PC-3 (cell line): ENCODE measurements at regions not wholly inside any gene's neighbourhood (a gene's known extent, or its start where the extent isn't known, plus 50 kb on each side); places are given as distances from the start of the nearest gene placed in this dataset.
"Not testable (repeated sequence)": the region's sequence is repeated elsewhere in the genome, so short reads cannot be mapped to it uniquely, and the experiment has no call there.

Experiments used
- EZH2 ChIP-seq: fragments of 300-600 bp; sonication (generic); IDR thresholded peaks from one replicate; pipeline ENCODE4 v1.6.1; 2017; ENCODE audit warnings: antibody characterized with exemption, mild to moderate bottlenecking, low read length; ENCODE audit not compliant: unreplicated experiment
- EZH2phosphoT487 ChIP-seq: fragments of 300-600 bp; sonication (generic); IDR thresholded peaks from 2 replicates; pipeline ENCODE4 v1.6.1; 2018; ENCODE audit warnings: mild to moderate bottlenecking, antibody characterized with exemption, low read length, borderline replicate concordance
- TF ChIP-seq, protein P1 (sequence below): fragments of 300-600 bp; sonication (generic); conservative IDR thresholded peaks from 2 replicates; pipeline ENCODE4 v1.5.1; 2017; ENCODE audit warnings: antibody characterized with exemption, low read depth, mild to moderate bottlenecking, low read length

GRCh38 chr16:47811758-47812157 is 344.0 kb downstream of the ABCC12 start:
- TF ChIP-seq, protein P1, sequence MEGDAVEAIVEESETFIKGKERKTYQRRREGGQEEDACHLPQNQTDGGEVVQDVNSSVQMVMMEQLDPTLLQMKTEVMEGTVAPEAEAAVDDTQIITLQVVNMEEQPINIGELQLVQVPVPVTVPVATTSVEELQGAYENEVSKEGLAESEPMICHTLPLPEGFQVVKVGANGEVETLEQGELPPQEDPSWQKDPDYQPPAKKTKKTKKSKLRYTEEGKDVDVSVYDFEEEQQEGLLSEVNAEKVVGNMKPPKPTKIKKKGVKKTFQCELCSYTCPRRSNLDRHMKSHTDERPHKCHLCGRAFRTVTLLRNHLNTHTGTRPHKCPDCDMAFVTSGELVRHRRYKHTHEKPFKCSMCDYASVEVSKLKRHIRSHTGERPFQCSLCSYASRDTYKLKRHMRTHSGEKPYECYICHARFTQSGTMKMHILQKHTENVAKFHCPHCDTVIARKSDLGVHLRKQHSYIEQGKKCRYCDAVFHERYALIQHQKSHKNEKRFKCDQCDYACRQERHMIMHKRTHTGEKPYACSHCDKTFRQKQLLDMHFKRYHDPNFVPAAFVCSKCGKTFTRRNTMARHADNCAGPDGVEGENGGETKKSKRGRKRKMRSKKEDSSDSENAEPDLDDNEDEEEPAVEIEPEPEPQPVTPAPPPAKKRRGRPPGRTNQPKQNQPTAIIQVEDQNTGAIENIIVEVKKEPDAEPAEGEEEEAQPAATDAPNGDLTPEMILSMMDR: not testable (repeated sequence)
- TF ChIP-seq EZH2, EZH2phosphoT487: not testable (repeated sequence)
